Loucy (cell line): ENCODE measurements at regions not wholly inside any gene's neighbourhood (a gene's known extent, or its start where the extent isn't known, plus 50 kb on each side); places are given as distances from the start of the nearest gene placed in this dataset.
"Not testable (repeated sequence)": the region's sequence is repeated elsewhere in the genome, so short reads cannot be mapped to it uniquely, and the experiment has no call there.

Experiments
- H2AFZ ChIP-seq: fragments of 200-600 bp; sonication (generic); 2 replicates; pipeline ENCODE4 v1.6.0; 2016; ENCODE audit warnings: antibody characterized with exemption, mild to moderate bottlenecking, low read length, moderate library complexity
- H3F3A ChIP-seq: fragments of 200-600 bp; 2 replicates; pipeline ENCODE4 v1.6.0; 2016; ENCODE audit warnings: antibody characterized with exemption, low read depth, mild to moderate bottlenecking
- H3K27me3 ChIP-seq: fragments of 200-600 bp; sonication (generic); 2 replicates; pipeline ENCODE4 v1.6.1; 2014; ENCODE audit warnings: low read length, mild to moderate bottlenecking; ENCODE audit not compliant: insufficient read depth, poor library complexity, severe bottlenecking
- H3K36me3 ChIP-seq: fragments of 200-600 bp; sonication (generic); 2 replicates; pipeline ENCODE4 v1.6.1; 2016; ENCODE audit warnings: low read length; ENCODE audit not compliant: insufficient read depth
- H3K4me1 ChIP-seq: fragments of 200-600 bp; sonication (generic); 2 replicates; pipeline ENCODE4 v1.5.1; 2014; ENCODE audit warnings: low read length, mild to moderate bottlenecking; ENCODE audit not compliant: insufficient read depth, poor library complexity, severe bottlenecking
- H3K4me2 ChIP-seq: fragments of 200-600 bp; sonication (generic); 2 replicates; pipeline ENCODE4 v1.6.0; 2014; ENCODE audit warnings: antibody characterized with exemption, low read length, low read depth, mild to moderate bottlenecking; ENCODE audit not compliant: poor library complexity, severe bottlenecking
- H3K4me3 ChIP-seq: fragments of 200-600 bp; sonication (generic); 2 replicates; pipeline ENCODE4 v1.5.1; 2014; ENCODE audit warnings: low read length, mild to moderate bottlenecking, mixed read lengths; ENCODE audit not compliant: poor library complexity, severe bottlenecking
- H3K79me2 ChIP-seq: fragments of 200-600 bp; sonication (generic); 2 replicates; pipeline ENCODE4 v1.6.1; 2014; ENCODE audit warnings: low read length; ENCODE audit not compliant: insufficient read depth
- H3K9ac ChIP-seq: fragments of 200-600 bp; sonication (generic); 2 replicates; pipeline ENCODE4 v1.6.0; 2014; ENCODE audit warnings: mild to moderate bottlenecking, low read depth, low read length, moderate library complexity; ENCODE audit not compliant: poor library complexity, severe bottlenecking
- H3K9me2 ChIP-seq: fragments of 200-600 bp; sonication (generic); replicated peaks from 2 replicates; pipeline ENCODE4 v1.6.1; 2016; ENCODE audit warnings: low read depth, low read length, mixed read lengths
- H3K9me3 ChIP-seq: fragments of 200-600 bp; sonication (generic); 2 replicates; pipeline ENCODE4 v1.6.1; 2014; ENCODE audit warnings: mild to moderate bottlenecking, antibody characterized with exemption, low read length, low read depth; ENCODE audit not compliant: insufficient read depth
- H4K20me1 ChIP-seq: fragments of 200-600 bp; sonication (generic); 2 replicates; pipeline ENCODE4 v1.6.0; 2014; ENCODE audit warnings: antibody characterized with exemption, low read length, mild to moderate bottlenecking; ENCODE audit not compliant: insufficient read depth, poor library complexity, severe bottlenecking
- CTCF ChIP-seq: fragments of 200-600 bp; sonication (generic); conservative IDR thresholded peaks from 2 replicates; pipeline ENCODE4 v1.5.1; 2014; ENCODE audit warnings: mild to moderate bottlenecking, antibody characterized with exemption, low read length
- EZH2phosphoT487 ChIP-seq: fragments of 200-600 bp; IDR thresholded peaks from 2 replicates; pipeline ENCODE4 v1.6.1; 2018; ENCODE audit warnings: antibody characterized with exemption, mild to moderate bottlenecking, moderate library complexity, borderline replicate concordance

DNA sequence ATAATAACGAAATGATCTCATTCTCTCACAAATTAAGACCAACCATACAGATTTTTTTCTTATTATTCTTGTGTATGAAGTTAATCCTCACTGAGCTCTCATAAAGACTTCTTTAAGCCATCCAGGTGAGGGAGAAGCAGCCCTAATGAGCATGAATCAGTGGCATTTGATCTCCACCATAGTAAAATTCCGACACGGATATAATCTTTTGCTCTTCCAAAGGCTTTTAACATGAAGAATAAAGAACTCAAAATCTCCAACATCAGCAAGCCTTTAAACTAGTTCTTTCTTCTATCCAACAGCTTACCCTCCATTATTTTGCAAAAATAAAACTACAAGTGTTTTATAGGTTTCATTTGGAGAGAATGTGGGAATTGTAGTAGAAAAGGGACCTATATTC is 714.7 kb upstream of the NEGR1 start:
- Histone ChIP-seq H3K79me2 (no peaks in the 10 kb centered on the region), H3K4me1 (no peaks in the 10 kb centered on the region), H3K4me3 (no peak overlapping the region), H3K9me2 (no peaks in the 10 kb centered on the region), H3K36me3 (no peaks in the 10 kb centered on the region), H3K4me2 (no peak overlapping the region), H2AFZ (no peak overlapping the region), H3K9me3 (no peaks in the 10 kb centered on the region), H4K20me1 (no peaks in the 10 kb centered on the region), H3K27me3 (no peaks in the 10 kb centered on the region), H3K9ac (no peak overlapping the region), H3F3A (no peaks in the 10 kb centered on the region)
- TF ChIP-seq CTCF, result no peak
- TF ChIP-seq EZH2phosphoT487, result no peak

DNA sequence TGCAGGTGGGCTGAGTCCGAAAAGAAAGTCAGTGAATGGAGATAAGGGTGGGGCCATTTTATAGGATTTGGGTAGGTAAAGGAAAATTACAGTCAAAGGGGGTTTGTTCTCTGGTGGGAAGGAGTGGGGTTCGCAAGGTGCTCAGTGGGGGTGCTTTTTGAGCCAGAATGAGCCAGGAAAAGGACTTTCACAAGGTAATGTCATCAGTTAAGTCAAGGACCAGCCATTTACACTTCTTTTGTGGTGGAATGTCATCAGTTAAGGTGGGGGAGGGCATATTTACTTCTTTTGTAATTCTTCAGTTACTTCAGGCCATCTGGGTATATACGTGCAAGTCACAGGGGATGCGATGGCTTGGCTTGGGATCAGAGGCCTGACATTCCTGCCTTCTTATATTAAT is 705.5 kb upstream of the NEGR1 start:
- H3K27me3 ChIP-seq, H3F3A ChIP-seq, H2AFZ ChIP-seq, H3K9me2 ChIP-seq, H4K20me1 ChIP-seq, H3K4me2 ChIP-seq, H3K9ac ChIP-seq, H3K9me3 ChIP-seq, H3K4me3 ChIP-seq, H3K36me3 ChIP-seq, H3K4me1 ChIP-seq, H3K79me2 ChIP-seq: not testable (repeated sequence)

DNA sequence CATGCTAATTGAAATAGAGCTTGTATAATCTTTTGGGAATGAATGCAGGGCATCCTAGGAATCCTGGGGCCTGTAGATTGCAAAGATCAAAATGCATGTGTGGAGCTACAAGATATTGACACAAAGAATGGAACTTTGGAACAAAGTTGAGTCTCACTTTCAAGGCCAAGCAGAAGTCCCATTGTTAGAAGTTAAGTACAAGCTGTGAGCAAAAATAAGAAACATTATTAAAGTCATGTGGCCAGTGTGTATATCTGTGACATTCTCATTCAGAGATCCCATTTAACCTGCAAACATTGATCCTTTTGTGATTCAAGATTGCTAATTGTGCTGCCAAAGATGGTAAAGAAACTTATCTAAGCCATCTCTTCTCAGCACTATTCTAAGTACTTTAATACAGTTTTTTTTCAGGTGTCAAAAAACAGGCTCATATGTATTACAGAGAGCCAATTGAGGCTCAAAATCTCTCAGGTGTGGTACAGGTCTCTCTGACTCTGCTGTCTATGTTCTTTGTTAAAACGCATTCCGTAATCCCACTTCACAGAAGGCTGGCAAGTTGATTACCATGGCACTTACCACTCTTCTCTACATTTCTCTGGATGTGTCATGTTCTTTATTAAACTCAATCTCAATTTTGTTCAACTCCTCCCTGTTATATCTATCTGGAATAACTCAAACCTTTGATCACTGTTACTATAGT is 704.4 kb upstream of the NEGR1 start:
- H2AFZ ChIP-seq, result no peak overlapping the region
- H3K79me2 ChIP-seq, result no peaks in the 10 kb centered on the region
- TF ChIP-seq EZH2phosphoT487 (no peak), CTCF (no peak)
- H3K27me3 ChIP-seq, result no peaks in the 10 kb centered on the region
- no peak overlapping the region for H3K9ac ChIP-seq
- no peak overlapping the region for H3K4me2 ChIP-seq
- H3K9me3 ChIP-seq, result no peaks in the 10 kb centered on the region
- no peaks in the 10 kb centered on the region for H4K20me1 ChIP-seq
- H3K4me3 ChIP-seq, result no peak overlapping the region
- no peaks in the 10 kb centered on the region for H3K4me1 ChIP-seq
- no peaks in the 10 kb centered on the region for H3K36me3 ChIP-seq
- H3F3A ChIP-seq, result no peaks in the 10 kb centered on the region
- H3K9me2 ChIP-seq, result no peaks in the 10 kb centered on the region

DNA sequence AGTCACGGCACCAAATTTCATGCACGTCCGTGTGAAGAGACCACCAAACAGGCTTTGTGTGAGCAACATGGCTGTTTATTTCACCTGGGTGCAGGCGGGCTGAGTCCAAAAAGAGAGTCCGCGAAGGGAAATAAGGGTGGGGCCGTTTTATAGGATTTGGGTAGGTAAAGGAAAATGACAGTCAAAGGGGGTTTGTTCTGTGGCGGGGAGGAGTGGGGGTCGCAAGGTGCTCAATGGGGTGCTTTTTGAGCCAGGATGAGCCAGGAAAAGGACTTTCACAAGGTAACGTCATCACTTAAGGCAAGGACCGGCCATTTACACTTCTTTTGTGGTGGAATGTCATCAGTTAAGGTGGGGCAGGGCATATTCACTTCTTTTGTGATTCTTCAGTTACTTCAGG is 702.7 kb upstream of the NEGR1 start:
- not testable (repeated sequence) for H3K9me3 ChIP-seq, H4K20me1 ChIP-seq, H3F3A ChIP-seq, H2AFZ ChIP-seq, H3K27me3 ChIP-seq, H3K4me3 ChIP-seq, H3K4me2 ChIP-seq, H3K36me3 ChIP-seq, H3K9me2 ChIP-seq, H3K79me2 ChIP-seq, H3K9ac ChIP-seq, H3K4me1 ChIP-seq

DNA sequence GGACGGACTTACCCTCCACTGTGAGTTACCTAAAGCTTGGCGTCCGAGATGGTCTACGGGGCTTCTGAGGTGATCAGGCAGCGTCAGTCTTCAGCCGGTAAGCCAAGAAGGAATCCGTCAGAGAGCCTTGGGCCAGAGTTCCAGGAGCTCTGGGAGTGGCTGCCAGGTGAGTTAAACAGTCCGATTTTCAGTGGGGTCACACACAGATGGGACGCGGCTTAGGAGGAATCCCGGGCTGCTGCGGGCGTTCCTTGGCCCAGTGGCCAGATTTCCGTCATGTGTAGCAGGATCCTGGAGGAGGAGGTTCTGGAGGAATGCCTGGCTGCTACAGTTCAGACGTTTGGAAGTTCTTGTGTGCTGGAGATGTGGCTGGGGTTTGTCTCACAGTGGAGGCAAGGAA is 700.7 kb upstream of the NEGR1 start:
- H3K27me3 ChIP-seq, H2AFZ ChIP-seq, H3K4me1 ChIP-seq, H3K79me2 ChIP-seq, H3K9ac ChIP-seq, H3K4me3 ChIP-seq, H3K9me2 ChIP-seq, H3K9me3 ChIP-seq, H4K20me1 ChIP-seq, H3F3A ChIP-seq, H3K4me2 ChIP-seq, H3K36me3 ChIP-seq: not testable (repeated sequence)
